ENCODE measurements at regions not wholly inside any gene's neighbourhood (a gene's known extent, or its start where the extent isn't known, plus 50 kb on each side); places are given as distances from the start of the nearest gene placed in this dataset.
"Not testable (repeated sequence)": the region's sequence is repeated elsewhere in the genome, so short reads cannot be mapped to it uniquely, and the experiment has no call there.

GRCh38 chr13:51170128-51170497 lies 52.1 kb upstream of the FAM124A start:
- not testable (repeated sequence) for ATAC-seq, H3K9me3 Mint-ChIP-seq, H3K4me1 Mint-ChIP-seq, H3K4me3 Mint-ChIP-seq, DNase-seq
- H3K27ac Mint-ChIP-seq: peak overlapping the region in 1 of 2 donors; percentile 64
- H3K27me3 Mint-ChIP-seq: peaks cover 37% of the 10 kb centered on the region

- not testable (repeated sequence) for H3K4me1 Mint-ChIP-seq, ATAC-seq, H3K9me3 Mint-ChIP-seq, DNase-seq, H3K4me3 Mint-ChIP-seq, H3K27ac Mint-ChIP-seq
- peaks cover 37% of the 10 kb centered on the region for H3K27me3 Mint-ChIP-seq
Observed at GRCh38 chr13:51169303-51170127, 52.7 kb upstream of the FAM124A start.

GRCh38 chr13:51168623-51169022 lies 53.6 kb upstream of the FAM124A start:
- H3K9me3 Mint-ChIP-seq: peaks cover 0 to 4% of the 10 kb centered on the region in 2 donors
- no peak for ATAC-seq
- no peak overlapping the region for H3K27ac Mint-ChIP-seq
- no peaks in the 10 kb centered on the region for H3K4me1 Mint-ChIP-seq
- H3K27me3 Mint-ChIP-seq: peaks cover 37% of the 10 kb centered on the region
- H3K4me3 Mint-ChIP-seq: no peak overlapping the region
- DNase-seq: no peak

GRCh38 chr13:51167393-51168191 lies 54.6 kb upstream of the FAM124A start:
- Mint-ChIP-seq H3K27me3 (peaks cover 37% of the 10 kb centered on the region), H3K9me3 (peaks cover 0 to 4% of the 10 kb centered on the region in 2 donors)
- no peak for ATAC-seq

GRCh38 chr13:51162701-51163100 lies 51.6 kb upstream of the C13orf42 start:
- no peak overlapping the region for H3K4me3 Mint-ChIP-seq
- no peak for DNase-seq
- no peaks in the 10 kb centered on the region for H3K27me3 Mint-ChIP-seq
- H3K27ac Mint-ChIP-seq: no peak overlapping the region
- no peaks in the 10 kb centered on the region for H3K9me3 Mint-ChIP-seq
- H3K4me1 Mint-ChIP-seq: peaks cover 9% of the 10 kb centered on the region
- ATAC-seq: no peak

More at GRCh38 chr13:51167393-51168191, 54.6 kb upstream of the FAM124A start:
- H3K4me1 Mint-ChIP-seq: no peaks in the 10 kb centered on the region
- no peak for DNase-seq
- H3K4me3 Mint-ChIP-seq: no peak overlapping the region
- H3K27ac Mint-ChIP-seq: no peak overlapping the region
